Breast epithelium (tissue), 4 donors: ENCODE measurements at regions not wholly inside any gene's neighbourhood (a gene's known extent, or its start where the extent isn't known, plus 50 kb on each side); places are given as distances from the start of the nearest gene placed in this dataset.
A peak's percentile ranks its signal among the peaks of the same experiment; 100 is the strongest.

ENCODE experiments used
- DNase-seq, 2 donors: peaks; one replicate each; pipeline ENCODE4 v3.0.0-alpha.2; 2019; ENCODE audit warnings: low spot score in 2 of 2
- H3K27ac ChIP-seq, 2 donors: fragments of 200-600 bp; sonication (generic) in 1 of 2; one replicate each; pipeline ENCODE4 v1.5.1; 2016 to 2019; ENCODE audit warnings: mild to moderate bottlenecking in 1 of 2
- H3K27me3 ChIP-seq, 2 donors: fragments of 200-600 bp; sonication (generic) in 1 of 2; one replicate each; pipeline versions ENCODE4 v1.5.1 to v1.6.0; 2017 to 2019; ENCODE audit warnings: control low read depth in 1 of 2, mild to moderate bottlenecking in 1 of 2
- H3K36me3 ChIP-seq: fragments of 200-600 bp; one replicate; pipeline ENCODE4 v1.5.1; 2019
- H3K4me1 ChIP-seq, 2 donors: fragments of 200-600 bp; sonication (generic); one replicate each; pipeline ENCODE4 v1.5.1; 2016 to 2019; ENCODE audit warnings: control low read depth in 1 of 2
- H3K4me3 ChIP-seq, 3 donors: fragments of 200-600 bp; sonication (generic); 1 replicate in 2 of 3; 2 replicates in 1 of 3; pipeline ENCODE4 v1.5.1; 2016 to 2019; ENCODE audit warnings: mild to moderate bottlenecking in 3 of 3, moderate library complexity in 2 of 3
- H3K9me3 ChIP-seq, 2 donors: fragments of 200-600 bp; sonication (generic) in 1 of 2; one replicate each; pipeline ENCODE4 v1.5.1; 2016 to 2019; ENCODE audit warnings: control low read depth in 1 of 2
- CTCF ChIP-seq, 3 donors: fragments of 450-650 bp; IDR thresholded peaks; one replicate each; pipeline ENCODE4 v1.5.1; 2016 to 2017; ENCODE audit warnings: antibody characterized with exemption in 3 of 3, mild to moderate bottlenecking in 3 of 3, moderate library complexity in 3 of 3
- POLR2A ChIP-seq: fragments of 450-650 bp; IDR thresholded peaks from one replicate; pipeline ENCODE4 v1.6.1; 2016; ENCODE audit warnings: antibody characterized with exemption, mild to moderate bottlenecking, moderate library complexity
- POLR2AphosphoS5 ChIP-seq, 3 donors: sonication (generic); formaldehyde crosslinking; IDR thresholded peaks; one replicate each; pipeline ENCODE4 v1.6.1; 2017; ENCODE audit warnings: antibody characterized with exemption in 3 of 3
- intact Hi-C: fragments of 100-400 bp; cut with DNase I; formaldehyde crosslinking; loops from one replicate; pipeline ENCODE4 v1.15.1; 2023; ENCODE audit warnings: low total_unique reads

GRCh38 chr1:58902830-58903513 lies 119.1 kb upstream of the JUN start:
- Histone ChIP-seq H3K27ac (peak overlapping the region; percentile 98 to 99), H3K9me3 (no peaks in the 10 kb centered on the region), H3K27me3 (no peaks in the 10 kb centered on the region), H3K4me3 (peak overlapping the region; percentile 46 to 75 (median 63)), H3K4me1 (no peaks in the 10 kb centered on the region), H3K36me3 (no peaks in the 10 kb centered on the region)
- no peak for DNase-seq
- intact Hi-C loops = no loop called here
- TF ChIP-seq POLR2A = no peak
- no peak for TF ChIP-seq CTCF (IDR thresholded peaks at IDR 0.05)
- TF ChIP-seq POLR2AphosphoS5 (IDR thresholded peaks at IDR 0.05) = no peak

- no peaks in the 10 kb centered on the region for H3K9me3 ChIP-seq
- peak overlapping the region; percentile 98 to 99 for H3K27ac ChIP-seq
- no peaks in the 10 kb centered on the region for H3K4me1 ChIP-seq
- H3K27me3 ChIP-seq = no peaks in the 10 kb centered on the region
- intact Hi-C loops = no loop called here
- TF ChIP-seq CTCF (IDR thresholded peaks at IDR 0.05) = no peak
- TF ChIP-seq POLR2A = peak; percentile 86
- peak; percentile 86 to 93 (median 86) for TF ChIP-seq POLR2AphosphoS5 (IDR thresholded peaks at IDR 0.05)
- peak; percentile 88 to 90 for DNase-seq
- peak overlapping the region; percentile 46 to 75 (median 63) for H3K4me3 ChIP-seq
- H3K36me3 ChIP-seq = no peaks in the 10 kb centered on the region
Measured at GRCh38 chr1:58903514-58904298, 119.9 kb upstream of the JUN start.

- no peak for DNase-seq
- Histone ChIP-seq H3K27ac (peak overlapping the region; percentile 98 to 99), H3K9me3 (no peaks in the 10 kb centered on the region), H3K27me3 (no peaks in the 10 kb centered on the region), H3K4me3 (peak overlapping the region; percentile 46 to 75 (median 63)), H3K36me3 (no peaks in the 10 kb centered on the region), H3K4me1 (no peaks in the 10 kb centered on the region)
- intact Hi-C loops = no loop called here
- no peak for TF ChIP-seq CTCF (IDR thresholded peaks at IDR 0.05)
- no peak for TF ChIP-seq POLR2A
- TF ChIP-seq POLR2AphosphoS5 (IDR thresholded peaks at IDR 0.05) = no peak
Measured at GRCh38 chr1:58904299-58905125, 120.7 kb upstream of the JUN start.

- no peak for DNase-seq
- no peaks in the 10 kb centered on the region for H3K27me3 ChIP-seq
- intact Hi-C loops = no loop called here
- no peaks in the 10 kb centered on the region for H3K36me3 ChIP-seq
- TF ChIP-seq CTCF (IDR thresholded peaks at IDR 0.05) (no peak), POLR2A (no peak), POLR2AphosphoS5 (IDR thresholded peaks at IDR 0.05) (no peak)
- H3K4me3 ChIP-seq = no peak overlapping the region
- no peaks in the 10 kb centered on the region for H3K9me3 ChIP-seq
- no peaks in the 10 kb centered on the region for H3K4me1 ChIP-seq
- H3K27ac ChIP-seq = peak overlapping the region; percentile 98 to 99
Measured at GRCh38 chr1:58905126-58905490, 121.3 kb upstream of the JUN start.
